ENCODE measurements at regions not wholly inside any gene's neighbourhood (a gene's known extent, or its start where the extent isn't known, plus 50 kb on each side); places are given as distances from the start of the nearest gene placed in this dataset.

GRCh38 chr1:55824251-55824640 is 609.1 kb upstream of the USP24 start:
- Histone ChIP-seq H3K9me2 (replicated peaks; ENCODE audit: low read depth, low read length) (no peaks in the 10 kb centered on the region), H3K4me3 (ENCODE audit: low read length, poor library complexity, severe bottlenecking) (no peak overlapping the region), H3K9ac (ENCODE audit: low read depth, low read length, poor library complexity, severe bottlenecking) (no peak overlapping the region), H2AFZ (ENCODE audit: low read length) (no peak overlapping the region), H3K9me3 (ENCODE audit: insufficient read depth, low read depth, low read length) (no peaks in the 10 kb centered on the region), H4K20me1 (ENCODE audit: insufficient read depth, low read length, poor library complexity, severe bottlenecking) (no peaks in the 10 kb centered on the region), H3K79me2 (ENCODE audit: insufficient read depth, low read length) (no peaks in the 10 kb centered on the region), H3K27me3 (ENCODE audit: insufficient read depth, low read length, poor library complexity, severe bottlenecking) (no peaks in the 10 kb centered on the region), H3K4me1 (ENCODE audit: insufficient read depth, low read length, poor library complexity, severe bottlenecking) (no peaks in the 10 kb centered on the region), H3K4me2 (ENCODE audit: low read depth, low read length, poor library complexity, severe bottlenecking) (no peak overlapping the region), H3F3A (ENCODE audit: low read depth) (no peaks in the 10 kb centered on the region), H3K36me3 (ENCODE audit: insufficient read depth, low read length) (no peaks in the 10 kb centered on the region)
- TF ChIP-seq CTCF (conservative IDR thresholded peaks at IDR 0.05; ENCODE audit: low read length) (no peak), EZH2phosphoT487 (IDR thresholded peaks at IDR 0.05; ENCODE audit: borderline replicate concordance) (no peak)

GRCh38 chr1:55823541-55824250 is 608.5 kb upstream of the USP24 start:
- Histone ChIP-seq H3K4me1 (ENCODE audit: insufficient read depth, low read length, poor library complexity, severe bottlenecking) (no peaks in the 10 kb centered on the region), H3K4me2 (ENCODE audit: low read depth, low read length, poor library complexity, severe bottlenecking) (no peak overlapping the region), H3K4me3 (ENCODE audit: low read length, poor library complexity, severe bottlenecking) (no peak overlapping the region), H3K9me3 (ENCODE audit: insufficient read depth, low read depth, low read length) (no peaks in the 10 kb centered on the region), H2AFZ (ENCODE audit: low read length) (no peak overlapping the region), H3K79me2 (ENCODE audit: insufficient read depth, low read length) (no peaks in the 10 kb centered on the region), H3F3A (ENCODE audit: low read depth) (no peaks in the 10 kb centered on the region), H4K20me1 (ENCODE audit: insufficient read depth, low read length, poor library complexity, severe bottlenecking) (no peaks in the 10 kb centered on the region), H3K27me3 (ENCODE audit: insufficient read depth, low read length, poor library complexity, severe bottlenecking) (peaks cover 2% of the 10 kb centered on the region), H3K9ac (ENCODE audit: low read depth, low read length, poor library complexity, severe bottlenecking) (no peak overlapping the region), H3K9me2 (replicated peaks; ENCODE audit: low read depth, low read length) (no peaks in the 10 kb centered on the region), H3K36me3 (ENCODE audit: insufficient read depth, low read length) (no peaks in the 10 kb centered on the region)
- TF ChIP-seq CTCF (conservative IDR thresholded peaks at IDR 0.05; ENCODE audit: low read length) (no peak), EZH2phosphoT487 (IDR thresholded peaks at IDR 0.05; ENCODE audit: borderline replicate concordance) (no peak)

DNA sequence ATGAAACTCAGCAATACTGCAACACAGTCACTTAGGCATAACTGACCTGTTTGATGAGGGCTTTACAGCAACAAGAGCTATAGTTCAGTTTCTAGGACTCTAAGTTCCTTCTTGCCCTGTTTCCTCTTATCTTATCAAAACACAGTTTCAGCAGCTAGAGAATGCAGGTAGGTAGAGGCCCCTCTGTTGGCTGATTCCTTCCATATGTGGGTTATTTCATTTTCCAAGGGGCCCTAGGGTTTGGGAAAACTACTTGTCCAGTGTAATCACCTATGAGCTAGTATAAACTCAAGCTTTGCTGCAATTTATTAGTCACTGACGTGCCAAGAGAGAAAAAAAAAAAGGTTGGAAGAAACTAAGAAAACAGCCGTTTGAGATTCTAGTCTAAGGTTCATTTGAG is 607.7 kb upstream of the USP24 start:
- H3K79me2 ChIP-seq (ENCODE audit: insufficient read depth, low read length): no peaks in the 10 kb centered on the region
- no peak overlapping the region for H3K9ac ChIP-seq (ENCODE audit: low read depth, low read length, poor library complexity, severe bottlenecking)
- no peaks in the 10 kb centered on the region for H3K36me3 ChIP-seq (ENCODE audit: insufficient read depth, low read length)
- TF ChIP-seq CTCF (conservative IDR thresholded peaks at IDR 0.05; ENCODE audit: low read length) (no peak), EZH2phosphoT487 (IDR thresholded peaks at IDR 0.05; ENCODE audit: borderline replicate concordance) (no peak)
- H3K9me3 ChIP-seq (ENCODE audit: insufficient read depth, low read depth, low read length): no peaks in the 10 kb centered on the region
- H3K4me3 ChIP-seq (ENCODE audit: low read length, poor library complexity, severe bottlenecking): no peak overlapping the region
- no peaks in the 10 kb centered on the region for H3K9me2 ChIP-seq (replicated peaks; ENCODE audit: low read depth, low read length)
- H2AFZ ChIP-seq (ENCODE audit: low read length): no peak overlapping the region
- H3K4me2 ChIP-seq (ENCODE audit: low read depth, low read length, poor library complexity, severe bottlenecking): no peak overlapping the region
- peaks cover 10% of the 10 kb centered on the region for H3K27me3 ChIP-seq (ENCODE audit: insufficient read depth, low read length, poor library complexity, severe bottlenecking)
- no peaks in the 10 kb centered on the region for H4K20me1 ChIP-seq (ENCODE audit: insufficient read depth, low read length, poor library complexity, severe bottlenecking)
- no peaks in the 10 kb centered on the region for H3F3A ChIP-seq (ENCODE audit: low read depth)
- H3K4me1 ChIP-seq (ENCODE audit: insufficient read depth, low read length, poor library complexity, severe bottlenecking): no peaks in the 10 kb centered on the region

All from Loucy (cell line).